Activated T-cell treated with anti-CD3 and anti-CD28 coated beads for 4 hours (primary cell): ENCODE measurements at regions not wholly inside any gene's neighbourhood (a gene's known extent, or its start where the extent isn't known, plus 50 kb on each side); places are given as distances from the start of the nearest gene placed in this dataset.
"Not testable (repeated sequence)": the region's sequence is repeated elsewhere in the genome, so short reads cannot be mapped to it uniquely, and the experiment has no call there.

Experiments used
- DNase-seq: peaks from one replicate; pipeline ENCODE4 v3.0.0-alpha.2; 2020

- DNase-seq: no peak
These were observed 56.3 kb downstream of the SOX14 start for GRCh38 chr3:137820366-137820765.

- DNase-seq: no peak
These were observed 71.0 kb downstream of the SOX14 start for GRCh38 chr3:137835096-137835495.

- no peak for DNase-seq
These were observed 81.1 kb downstream of the SOX14 start for GRCh38 chr3:137845194-137845593.

DNA sequence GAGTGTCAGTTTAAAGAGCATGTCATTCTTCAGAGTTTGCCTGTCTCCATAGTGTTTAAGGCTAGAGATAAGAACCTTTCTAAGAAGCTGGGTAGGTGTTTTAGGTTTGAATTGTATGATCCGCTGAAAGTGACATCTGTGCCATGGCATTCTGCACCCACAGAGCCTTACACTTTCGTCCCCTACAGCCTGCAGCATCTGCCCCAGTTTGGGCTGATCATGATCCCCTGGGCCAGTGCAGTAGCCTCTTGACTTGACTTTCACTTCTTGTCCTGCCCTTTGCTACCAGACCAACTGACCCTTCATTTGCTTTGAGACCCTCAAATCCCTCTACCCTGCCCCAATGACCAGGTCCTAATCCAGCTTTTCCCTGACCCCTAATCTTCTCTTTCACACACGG, 81.6 kb downstream of the SOX14 start:
- DNase-seq: no peak

- no peak for DNase-seq
These were observed 88.3 kb downstream of the SOX14 start for GRCh38 chr3:137852391-137852830.

DNA sequence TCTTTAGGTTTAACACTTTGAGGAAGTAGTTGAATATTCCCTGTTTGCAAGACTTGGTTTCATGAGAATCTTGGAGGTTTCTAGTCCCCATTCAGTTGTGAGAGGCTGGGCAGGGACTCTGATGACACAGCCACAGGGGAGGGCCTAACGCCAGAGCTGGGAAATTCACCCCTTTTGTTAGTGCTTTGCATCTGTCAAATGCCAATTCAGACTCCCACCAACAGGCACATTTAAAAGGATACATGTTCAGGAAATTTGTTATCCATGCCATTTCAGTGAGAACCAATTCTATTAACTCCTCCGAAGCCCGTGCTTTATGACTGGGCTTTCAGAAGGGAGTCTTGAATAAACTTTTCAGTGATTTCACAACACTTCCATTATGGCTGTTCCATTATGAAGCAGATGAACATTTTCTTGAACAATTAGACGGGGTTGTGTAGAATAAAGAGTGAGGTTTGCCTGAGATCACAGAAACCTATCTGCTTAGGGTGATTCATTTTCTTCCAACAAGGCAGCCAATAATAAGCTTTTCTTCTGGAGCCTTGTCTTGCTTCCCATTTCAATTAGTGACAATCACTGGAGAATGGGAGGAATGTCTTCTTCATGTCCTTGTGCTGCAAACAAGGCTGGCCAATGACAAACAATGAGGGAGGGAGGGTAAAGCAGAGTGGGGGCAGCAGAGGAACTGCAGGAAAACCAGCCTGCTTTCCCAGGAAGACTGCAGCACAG, 90.6 kb downstream of the SOX14 start:
- DNase-seq: no peak

- no peak for DNase-seq
These were observed 101.9 kb downstream of the SOX14 start for GRCh38 chr3:137866001-137866400.

GRCh38 chr3:137866933-137867332, 102.8 kb downstream of the SOX14 start:
- no peak for DNase-seq

GRCh38 chr3:137867611-137868010, 103.5 kb downstream of the SOX14 start:
- no peak for DNase-seq

GRCh38 chr3:137869022-137869421, 104.9 kb downstream of the SOX14 start:
- DNase-seq: no peak

GRCh38 chr3:137872589-137872988, 108.5 kb downstream of the SOX14 start:
- not testable (repeated sequence) for DNase-seq

- not testable (repeated sequence) for DNase-seq
These were observed 113.1 kb upstream of the CLDN18 start for GRCh38 chr3:137896842-137897241.

GRCh38 chr3:137906985-137907649, 102.8 kb upstream of the CLDN18 start:
- DNase-seq: no peak

DNA sequence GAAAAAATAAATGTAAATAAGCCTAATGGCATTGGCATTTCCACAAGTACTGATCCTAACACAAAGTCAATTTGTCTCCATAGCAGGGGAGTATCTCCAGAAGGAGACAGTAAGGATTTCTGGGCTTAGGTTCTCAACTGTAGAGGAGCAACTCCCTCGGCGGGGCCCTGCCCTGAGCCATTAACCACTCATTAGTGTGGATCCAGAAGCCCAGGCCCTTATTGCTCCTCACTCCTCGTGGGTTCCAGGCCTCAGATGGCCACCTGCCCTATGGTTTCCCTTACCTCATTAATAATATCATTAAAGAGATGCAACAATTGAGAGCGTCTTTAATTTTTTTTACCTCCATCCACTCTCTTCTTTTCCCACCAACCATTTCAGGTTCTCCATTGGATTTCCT, 85.3 kb upstream of the CLDN18 start:
- DNase-seq: no peak

DNA sequence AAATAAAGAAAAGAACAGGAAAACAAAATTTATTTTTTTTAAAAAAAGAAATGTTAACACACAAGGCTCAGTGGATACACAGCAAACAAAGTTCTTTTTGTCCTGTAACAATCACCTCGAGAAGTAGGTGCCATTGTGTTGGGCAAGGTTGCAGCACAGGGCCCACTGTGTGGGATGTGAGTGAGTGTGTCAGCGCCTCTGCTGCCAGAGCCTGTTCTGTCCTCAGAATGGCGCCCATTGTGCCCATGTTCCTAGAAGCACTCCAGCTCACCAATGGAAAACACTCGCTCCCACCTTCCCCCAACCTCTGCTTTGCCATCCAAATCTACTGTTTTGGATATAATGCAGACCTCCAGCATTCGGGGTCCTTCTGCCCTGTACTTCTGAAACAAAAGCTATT, 84.9 kb upstream of the CLDN18 start:
- no peak for DNase-seq

DNA sequence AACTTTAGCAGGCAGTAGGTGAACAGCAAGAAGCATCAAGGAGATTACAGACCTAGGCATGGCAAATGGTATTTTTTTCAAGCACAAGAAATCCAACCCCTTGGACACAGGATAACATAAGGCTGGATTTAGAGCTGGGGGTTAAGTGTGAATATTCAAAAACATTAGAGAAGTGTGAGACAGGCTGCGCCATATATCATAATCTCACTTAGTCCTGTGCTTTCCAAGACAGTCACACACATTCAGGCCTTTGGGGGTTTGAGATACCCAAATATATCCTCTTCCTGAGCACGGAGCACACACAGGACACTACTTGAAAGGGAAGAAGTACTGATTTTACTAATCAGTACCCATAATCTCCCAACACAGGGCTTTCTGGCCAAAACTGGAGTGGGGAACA, 83.0 kb upstream of the CLDN18 start:
- no peak for DNase-seq

DNA sequence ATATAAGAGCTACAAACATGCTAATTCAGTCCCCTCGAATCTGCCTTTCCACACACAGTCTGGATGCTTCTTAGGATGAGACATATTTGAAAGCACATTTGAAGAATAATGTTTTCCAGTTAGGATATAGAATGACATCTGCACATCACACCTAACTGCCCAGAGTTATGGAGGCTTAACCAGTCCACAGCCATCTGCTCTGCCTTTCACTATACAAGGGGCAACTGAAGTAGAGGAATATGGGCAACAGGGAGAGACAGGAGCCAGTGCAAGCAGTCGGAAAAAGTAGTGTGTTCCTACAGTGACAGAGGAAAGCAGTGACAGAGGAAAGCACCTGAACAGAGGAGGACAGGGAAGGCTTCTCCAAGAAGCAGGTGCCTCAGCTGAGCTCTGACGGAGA, 79.0 kb upstream of the CLDN18 start:
- no peak for DNase-seq

GRCh38 chr3:137938876-137939275, 71.1 kb upstream of the CLDN18 start:
- DNase-seq: no peak

DNA sequence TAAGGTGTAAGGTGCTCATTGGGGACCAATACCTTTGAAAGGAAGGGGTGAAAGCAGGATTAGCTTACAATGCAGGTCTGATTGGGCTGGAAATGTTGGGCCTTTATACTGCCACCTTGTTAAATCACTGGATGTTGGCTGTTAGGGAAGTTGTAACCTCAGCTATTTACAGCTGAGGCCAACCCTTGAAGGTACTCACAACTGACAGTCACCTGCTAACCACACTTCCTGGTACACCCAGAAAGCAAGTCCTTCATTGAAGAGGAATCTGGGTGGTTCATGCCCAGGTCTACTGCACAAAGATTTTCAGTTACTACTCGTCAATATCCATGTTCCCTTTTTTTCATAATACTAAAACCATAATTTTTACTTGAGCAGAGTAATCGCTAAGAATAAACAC, 65.4 kb upstream of the CLDN18 start:
- no peak for DNase-seq

DNA sequence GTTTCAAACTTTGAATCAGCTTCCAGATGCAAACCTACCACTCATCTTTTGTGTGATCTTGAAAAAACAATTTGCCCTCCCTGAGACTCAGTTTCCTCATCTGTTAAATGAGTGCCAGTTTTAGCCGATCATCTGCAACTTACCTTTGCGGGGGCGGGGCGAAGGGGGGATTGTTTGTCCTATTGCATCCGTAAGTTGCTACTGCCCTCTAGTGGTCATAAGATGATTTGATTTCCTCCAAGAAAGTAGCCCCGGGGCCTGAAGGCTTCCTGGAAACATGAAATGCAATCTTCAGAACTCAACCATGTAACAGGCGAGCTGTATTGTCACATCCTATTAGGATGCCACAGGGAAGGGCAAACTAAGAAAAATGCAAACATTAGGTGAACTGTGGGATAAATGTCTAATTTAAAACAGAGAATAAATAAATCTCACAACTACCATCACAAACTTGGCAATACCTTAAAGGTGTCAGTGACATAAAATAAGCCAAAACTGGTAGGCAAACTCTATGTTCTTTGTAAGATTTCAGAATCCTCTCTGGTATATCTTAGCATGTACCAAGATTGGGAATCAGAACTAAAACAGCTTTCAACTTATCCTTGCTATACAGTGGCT, 63.5 kb upstream of the CLDN18 start:
- DNase-seq: peak; percentile 33

GRCh38 chr3:137947117-137947516, 62.8 kb upstream of the CLDN18 start:
- no peak for DNase-seq

GRCh38 chr3:137948400-137949072, 61.4 kb upstream of the CLDN18 start:
- no peak for DNase-seq

DNA sequence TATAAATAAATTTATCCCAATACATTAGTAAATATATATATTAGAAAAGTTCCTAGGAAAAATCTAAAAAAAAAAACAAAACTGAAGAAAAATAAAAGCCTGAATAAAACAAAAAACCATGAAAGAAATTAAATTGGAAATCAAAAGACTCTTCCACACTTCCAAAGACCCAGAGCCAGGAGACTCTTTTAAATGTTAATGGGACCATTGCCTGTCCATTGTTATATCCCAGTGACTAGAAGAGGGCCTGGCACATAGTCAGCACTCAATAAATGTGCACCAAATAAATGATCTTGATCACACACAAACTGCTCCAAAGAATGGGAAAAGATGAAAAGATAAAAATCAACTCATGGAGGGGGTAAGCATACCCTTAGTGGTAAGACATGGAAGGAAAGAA, 51.3 kb upstream of the CLDN18 start:
- DNase-seq: no peak
